ENCODE measurements at regions not wholly inside any gene's neighbourhood (a gene's known extent, or its start where the extent isn't known, plus 50 kb on each side); places are given as distances from the start of the nearest gene placed in this dataset.
"Not testable (repeated sequence)": the region's sequence is repeated elsewhere in the genome, so short reads cannot be mapped to it uniquely, and the experiment has no call there.

DNA sequence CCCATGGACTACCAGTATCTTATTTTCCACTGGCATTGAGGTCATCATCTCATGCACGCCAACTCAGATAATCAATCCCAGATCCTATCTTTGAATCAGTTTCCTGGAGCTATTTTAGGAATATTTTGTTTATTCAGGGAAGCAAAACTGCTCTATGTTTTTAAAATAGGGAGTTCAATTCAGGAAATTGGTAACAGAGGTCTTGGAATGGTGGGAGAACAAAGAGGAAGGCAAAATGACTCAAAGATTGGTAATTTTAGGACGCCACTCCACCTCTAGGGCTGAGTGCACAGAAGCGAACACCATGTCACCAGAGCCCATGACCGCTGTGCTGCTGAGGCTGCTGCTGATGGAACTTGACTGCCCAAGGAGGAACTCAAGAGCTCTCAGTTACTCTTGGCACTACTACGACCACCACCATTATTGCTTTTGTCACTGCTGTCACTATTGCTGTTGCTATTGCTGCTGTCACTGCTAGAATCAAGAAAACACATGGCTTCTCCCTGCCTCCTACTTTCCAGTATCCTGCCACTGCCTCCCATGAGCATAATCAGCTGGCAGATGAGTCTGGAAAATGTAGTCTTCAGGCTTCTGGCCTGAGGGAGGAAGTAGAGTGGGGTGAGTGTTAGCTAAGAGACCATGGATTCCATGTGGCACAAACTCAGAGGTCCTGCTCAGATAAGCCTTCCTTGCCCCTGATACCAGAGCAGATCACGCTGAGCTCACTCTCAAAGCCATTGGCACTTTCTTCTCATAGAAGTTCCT is 71.6 kb upstream of the CNIH3 start:
- Histone ChIP-seq H3K9me3 (no peaks in the 10 kb centered on the region), H3K36me3 (no peaks in the 10 kb centered on the region), H3K4me3 (no peak overlapping the region), H3K4me1 (peaks cover 0 to 2% (median 0%) of the 10 kb centered on the region in 4 donors), H3K27ac (no peak overlapping the region), H3K27me3 (no peaks in the 10 kb centered on the region)
- no peak for DNase-seq
- TF ChIP-seq, protein P1, sequence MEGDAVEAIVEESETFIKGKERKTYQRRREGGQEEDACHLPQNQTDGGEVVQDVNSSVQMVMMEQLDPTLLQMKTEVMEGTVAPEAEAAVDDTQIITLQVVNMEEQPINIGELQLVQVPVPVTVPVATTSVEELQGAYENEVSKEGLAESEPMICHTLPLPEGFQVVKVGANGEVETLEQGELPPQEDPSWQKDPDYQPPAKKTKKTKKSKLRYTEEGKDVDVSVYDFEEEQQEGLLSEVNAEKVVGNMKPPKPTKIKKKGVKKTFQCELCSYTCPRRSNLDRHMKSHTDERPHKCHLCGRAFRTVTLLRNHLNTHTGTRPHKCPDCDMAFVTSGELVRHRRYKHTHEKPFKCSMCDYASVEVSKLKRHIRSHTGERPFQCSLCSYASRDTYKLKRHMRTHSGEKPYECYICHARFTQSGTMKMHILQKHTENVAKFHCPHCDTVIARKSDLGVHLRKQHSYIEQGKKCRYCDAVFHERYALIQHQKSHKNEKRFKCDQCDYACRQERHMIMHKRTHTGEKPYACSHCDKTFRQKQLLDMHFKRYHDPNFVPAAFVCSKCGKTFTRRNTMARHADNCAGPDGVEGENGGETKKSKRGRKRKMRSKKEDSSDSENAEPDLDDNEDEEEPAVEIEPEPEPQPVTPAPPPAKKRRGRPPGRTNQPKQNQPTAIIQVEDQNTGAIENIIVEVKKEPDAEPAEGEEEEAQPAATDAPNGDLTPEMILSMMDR (IDR thresholded peaks at IDR 0.05): no peak
- intact Hi-C loops (cut with DNase I; ENCODE audit: low total_unique reads): no loop called here

DNA sequence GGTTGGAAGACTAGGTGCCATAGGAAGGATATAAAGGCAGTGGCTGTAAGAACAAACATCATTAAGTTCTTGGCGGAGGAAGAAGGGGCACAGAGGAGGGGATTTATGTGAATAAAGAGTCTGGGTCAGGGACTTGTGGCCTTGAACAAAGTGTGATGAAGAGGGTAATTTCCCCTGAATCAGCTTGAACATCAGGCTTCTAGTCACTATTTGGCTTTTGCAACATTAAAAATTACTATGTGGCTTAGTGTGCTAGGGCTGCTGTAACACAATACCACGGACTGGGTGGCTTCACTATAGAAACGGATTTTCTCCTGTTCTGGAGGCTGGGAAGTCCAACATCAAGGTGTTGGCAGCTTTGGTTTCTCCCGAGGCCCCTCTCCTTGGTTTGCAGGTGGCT is 70.5 kb upstream of the CNIH3 start:
- Histone ChIP-seq H3K4me1 (peaks cover 0 to 2% (median 0%) of the 10 kb centered on the region in 4 donors), H3K9me3 (no peaks in the 10 kb centered on the region), H3K4me3 (no peak overlapping the region), H3K27ac (no peak overlapping the region), H3K36me3 (no peaks in the 10 kb centered on the region), H3K27me3 (no peaks in the 10 kb centered on the region)
- intact Hi-C loops (cut with DNase I; ENCODE audit: low total_unique reads): no loop called here
- TF ChIP-seq, protein P1 (IDR thresholded peaks at IDR 0.05): no peak
- no peak for DNase-seq

DNA sequence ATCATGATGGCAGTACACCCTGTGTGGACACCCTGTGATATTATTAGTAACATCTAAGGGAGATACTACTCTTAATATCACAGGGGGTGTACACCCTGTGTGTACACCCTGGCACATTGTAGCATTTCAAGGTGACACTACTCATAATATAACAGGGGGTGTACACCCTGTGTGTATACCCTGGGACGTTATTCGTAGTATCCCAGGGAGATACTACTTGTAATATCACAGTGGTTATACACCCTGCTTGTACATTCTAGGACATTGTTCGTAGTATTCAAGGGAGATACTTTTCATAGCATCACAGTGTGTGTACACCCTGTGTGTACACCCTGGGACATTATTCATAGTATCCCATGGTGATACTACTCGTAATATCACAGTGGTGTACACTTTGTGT is 67.4 kb upstream of the CNIH3 start:
- Histone ChIP-seq H3K4me1 (no peaks in the 10 kb centered on the region), H3K36me3 (no peaks in the 10 kb centered on the region)

DNA sequence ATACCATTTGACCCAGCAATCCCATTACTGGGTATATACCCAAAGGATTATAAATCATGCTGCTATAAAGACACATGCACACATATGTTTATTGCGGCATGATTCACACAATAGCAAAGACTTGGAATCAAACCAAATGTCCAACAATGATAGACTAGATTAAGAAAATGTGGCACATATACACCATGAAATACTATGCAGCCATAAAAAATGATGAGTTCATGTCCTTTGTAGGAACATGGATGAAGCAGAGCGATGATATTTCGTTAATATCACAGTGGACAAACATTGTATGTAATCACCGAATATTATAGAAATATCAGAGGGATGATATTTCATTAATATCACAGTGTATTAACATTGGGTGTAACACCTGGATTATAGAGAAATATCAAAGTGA is 64.9 kb upstream of the CNIH3 start:
- DNase-seq; intact Hi-C loops (cut with DNase I; ENCODE audit: low total_unique reads); H3K9me3 ChIP-seq; H3K36me3 ChIP-seq; H3K27me3 ChIP-seq; H3K27ac ChIP-seq; H3K4me1 ChIP-seq; H3K4me3 ChIP-seq: not testable (repeated sequence)

More for the DNA sequence above, 67.4 kb upstream of the CNIH3 start:
- intact Hi-C loops (cut with DNase I; ENCODE audit: low total_unique reads): no loop called here
- Histone ChIP-seq H3K9me3 (no peaks in the 10 kb centered on the region), H3K27me3 (no peaks in the 10 kb centered on the region), H3K4me3 (no peak overlapping the region), H3K27ac (no peak overlapping the region)
- DNase-seq: no peak
- TF ChIP-seq, protein P1 (IDR thresholded peaks at IDR 0.05): no peak

DNA sequence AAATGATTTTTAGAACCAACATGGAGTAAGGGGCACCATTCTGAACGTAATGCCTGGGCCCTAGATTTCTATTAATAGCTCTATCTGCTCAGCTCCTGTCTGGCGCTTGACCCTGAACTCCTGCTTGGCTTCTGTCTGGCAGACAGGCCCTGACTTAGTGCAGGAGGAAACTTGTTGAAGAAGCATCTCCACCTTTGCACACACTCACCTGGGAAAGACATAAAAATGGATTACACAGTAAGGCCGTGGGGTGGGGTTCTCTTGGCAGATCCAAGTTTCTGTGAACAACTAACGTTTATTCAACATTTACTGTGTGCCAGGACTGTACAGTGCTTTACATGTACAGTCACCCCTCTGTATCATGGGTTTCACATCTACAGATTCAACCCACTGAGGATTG is 62.1 kb upstream of the CNIH3 start:
- DNase-seq: no peak
- TF ChIP-seq, protein P1 (IDR thresholded peaks at IDR 0.05): no peak
- H3K27me3 ChIP-seq: no peaks in the 10 kb centered on the region
- H3K9me3 ChIP-seq: no peaks in the 10 kb centered on the region
- no peaks in the 10 kb centered on the region for H3K36me3 ChIP-seq
- no peak overlapping the region for H3K4me3 ChIP-seq
- H3K27ac ChIP-seq: no peak overlapping the region
- H3K4me1 ChIP-seq: no peaks in the 10 kb centered on the region
- intact Hi-C loops (cut with DNase I; ENCODE audit: low total_unique reads): no loop called here

DNA sequence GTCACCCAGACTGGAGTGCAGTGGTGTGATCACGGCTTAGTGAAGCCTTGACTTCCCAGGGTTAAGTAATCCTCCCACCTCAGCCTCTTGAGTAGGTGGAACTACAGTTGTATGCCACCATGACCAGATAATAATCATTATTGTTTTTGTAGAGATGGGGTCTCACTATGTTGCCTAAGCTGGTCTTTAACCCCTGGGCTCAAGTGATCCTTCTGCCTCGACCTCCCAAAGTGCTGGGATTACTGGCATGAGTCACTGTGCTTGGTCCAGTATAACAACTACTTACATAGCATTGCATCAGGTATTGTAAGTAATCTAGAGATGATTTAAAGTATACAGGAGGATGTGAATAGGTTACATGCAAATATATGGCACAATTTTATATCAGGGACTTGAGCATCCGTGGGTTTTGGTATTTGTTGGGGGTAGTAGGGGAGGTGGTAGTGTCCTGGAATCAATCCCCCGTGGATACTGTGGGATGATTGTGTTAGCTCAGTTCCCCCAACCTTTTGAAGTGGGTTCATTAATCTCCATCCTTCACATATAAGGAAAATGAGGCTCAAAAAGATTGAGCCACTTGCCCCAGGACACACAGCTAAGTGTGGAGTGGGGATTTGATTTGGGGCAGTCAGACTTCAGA is 61.4 kb upstream of the CNIH3 start:
- intact Hi-C loops (cut with DNase I; ENCODE audit: low total_unique reads): no loop called here
- Histone ChIP-seq H3K27me3 (no peaks in the 10 kb centered on the region), H3K27ac (no peak overlapping the region), H3K4me3 (no peak overlapping the region), H3K4me1 (no peaks in the 10 kb centered on the region), H3K36me3 (no peaks in the 10 kb centered on the region), H3K9me3 (no peaks in the 10 kb centered on the region)
- no peak for DNase-seq
- TF ChIP-seq, protein P1 (IDR thresholded peaks at IDR 0.05): no peak
